OCI-LY1 (cell line): ENCODE measurements at regions not wholly inside any gene's neighbourhood (a gene's known extent, or its start where the extent isn't known, plus 50 kb on each side); places are given as distances from the start of the nearest gene placed in this dataset.

ENCODE experiments used
- H2AFZ ChIP-seq: fragments of 200-600 bp; sonication (generic), shearing (Covaris generic); 2 replicates; pipeline ENCODE4 v1.6.0; 2014; ENCODE audit warnings: antibody characterized with exemption, mild to moderate bottlenecking, low read length
- H3F3A ChIP-seq: fragments of 200-600 bp; sonication (generic), shearing (Covaris generic); 2 replicates; pipeline ENCODE4 v1.6.0; 2014; ENCODE audit warnings: mild to moderate bottlenecking, antibody characterized with exemption, low read length, moderate library complexity; ENCODE audit not compliant: insufficient read depth
- H3K27ac ChIP-seq: fragments of 200-600 bp; sonication (generic); 2 replicates; pipeline ENCODE4 v1.5.1; 2014; ENCODE audit warnings: low read length, mixed run types, mild to moderate bottlenecking, low read depth; ENCODE audit not compliant: poor library complexity, severe bottlenecking
- H3K27me3 ChIP-seq: fragments of 200-600 bp; sonication (generic); 2 replicates; pipeline ENCODE4 v1.6.0; 2014; ENCODE audit warnings: antibody characterized with exemption, mild to moderate bottlenecking, low read length, moderate library complexity; ENCODE audit not compliant: insufficient read depth
- H3K36me3 ChIP-seq: fragments of 200-600 bp; sonication (generic); 2 replicates; pipeline ENCODE4 v1.6.1; 2014; ENCODE audit warnings: mild to moderate bottlenecking, antibody characterized with exemption, low read length, moderate library complexity, mixed read lengths; ENCODE audit not compliant: insufficient read depth
- H3K4me1 ChIP-seq: fragments of 200-600 bp; sonication (generic); 2 replicates; pipeline ENCODE4 v1.5.1; 2014; ENCODE audit warnings: mild to moderate bottlenecking, low read length, moderate library complexity; ENCODE audit not compliant: insufficient read depth, severe bottlenecking
- H3K4me2 ChIP-seq: fragments of 200-600 bp; sonication (generic), shearing (Covaris generic); 2 replicates; pipeline ENCODE4 v1.6.1; 2014; ENCODE audit warnings: low read length
- H3K4me3 ChIP-seq: fragments of 200-600 bp; sonication (generic); 2 replicates; pipeline ENCODE4 v1.5.1; 2014; ENCODE audit warnings: low read length, low read depth, mild to moderate bottlenecking, mixed read lengths; ENCODE audit not compliant: poor library complexity, severe bottlenecking
- H3K79me2 ChIP-seq: fragments of 200-600 bp; shearing (Covaris generic); 2 replicates; pipeline ENCODE4 v1.6.1; 2016; ENCODE audit warnings: mixed run types, low read length, mixed read lengths; ENCODE audit not compliant: insufficient read depth
- H3K9ac ChIP-seq: fragments of 200-600 bp; sonication (generic), shearing (Covaris generic); 2 replicates; pipeline ENCODE4 v1.6.1; 2014; ENCODE audit warnings: mild to moderate bottlenecking, low read length, mixed read lengths
- H3K9me2 ChIP-seq: fragments of 200-600 bp; sonication (generic), shearing (Covaris generic); 2 replicates; pipeline ENCODE4 v1.6.1; 2014; ENCODE audit warnings: low read depth, mild to moderate bottlenecking, low read length, mixed read lengths
- H3K9me3 ChIP-seq: fragments of 200-600 bp; shearing (Covaris generic); 2 replicates; pipeline ENCODE4 v1.6.1; 2014; ENCODE audit warnings: low read length, mixed read lengths
- H4K20me1 ChIP-seq: fragments of 200-600 bp; sonication (generic), shearing (Covaris generic); 2 replicates; pipeline ENCODE4 v1.6.0; 2016; ENCODE audit warnings: mild to moderate bottlenecking, low read length; ENCODE audit not compliant: insufficient read depth
- EZH2 ChIP-seq: fragments of 200-600 bp; sonication (generic), shearing (Covaris generic); IDR thresholded peaks from 2 replicates; pipeline ENCODE4 v1.8.0; 2017; ENCODE audit warnings: borderline replicate concordance, mixed run types, mild to moderate bottlenecking, antibody characterized with exemption, low read length, moderate library complexity, mixed read lengths
- TF ChIP-seq, protein P1 (sequence below): fragments of 200-600 bp; sonication (generic), shearing (Covaris generic); IDR thresholded peaks from 2 replicates; pipeline ENCODE4 v1.5.1; 2017; ENCODE audit warnings: mild to moderate bottlenecking, antibody characterized with exemption, low read length, moderate library complexity, mixed read lengths

GRCh38 chr1:230501242-230501641, 75.1 kb upstream of the PGBD5 start:
- no peak overlapping the region for H3K4me2 ChIP-seq

GRCh38 chr1:230500063-230500462, 73.9 kb upstream of the PGBD5 start:
- no peak for TF ChIP-seq EZH2
- TF ChIP-seq, protein P1, sequence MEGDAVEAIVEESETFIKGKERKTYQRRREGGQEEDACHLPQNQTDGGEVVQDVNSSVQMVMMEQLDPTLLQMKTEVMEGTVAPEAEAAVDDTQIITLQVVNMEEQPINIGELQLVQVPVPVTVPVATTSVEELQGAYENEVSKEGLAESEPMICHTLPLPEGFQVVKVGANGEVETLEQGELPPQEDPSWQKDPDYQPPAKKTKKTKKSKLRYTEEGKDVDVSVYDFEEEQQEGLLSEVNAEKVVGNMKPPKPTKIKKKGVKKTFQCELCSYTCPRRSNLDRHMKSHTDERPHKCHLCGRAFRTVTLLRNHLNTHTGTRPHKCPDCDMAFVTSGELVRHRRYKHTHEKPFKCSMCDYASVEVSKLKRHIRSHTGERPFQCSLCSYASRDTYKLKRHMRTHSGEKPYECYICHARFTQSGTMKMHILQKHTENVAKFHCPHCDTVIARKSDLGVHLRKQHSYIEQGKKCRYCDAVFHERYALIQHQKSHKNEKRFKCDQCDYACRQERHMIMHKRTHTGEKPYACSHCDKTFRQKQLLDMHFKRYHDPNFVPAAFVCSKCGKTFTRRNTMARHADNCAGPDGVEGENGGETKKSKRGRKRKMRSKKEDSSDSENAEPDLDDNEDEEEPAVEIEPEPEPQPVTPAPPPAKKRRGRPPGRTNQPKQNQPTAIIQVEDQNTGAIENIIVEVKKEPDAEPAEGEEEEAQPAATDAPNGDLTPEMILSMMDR = no peak
- Histone ChIP-seq H3K36me3 (no peaks in the 10 kb centered on the region), H2AFZ (no peak overlapping the region), H3K27ac (no peak overlapping the region), H3K4me3 (no peak overlapping the region), H3K4me2 (no peak overlapping the region), H3K27me3 (no peaks in the 10 kb centered on the region; the same call in 1 of the 2 replicates), H3K4me1 (no peaks in the 10 kb centered on the region), H3K9me3 (no peaks in the 10 kb centered on the region), H3K9me2 (no peaks in the 10 kb centered on the region), H4K20me1 (no peaks in the 10 kb centered on the region), H3F3A (no peaks in the 10 kb centered on the region), H3K9ac (no peak overlapping the region), H3K79me2 (no peaks in the 10 kb centered on the region)

More at GRCh38 chr1:230501242-230501641, 75.1 kb upstream of the PGBD5 start:
- H3K4me3 ChIP-seq = no peak overlapping the region
- H3K9ac ChIP-seq = no peak overlapping the region
- no peak overlapping the region for H2AFZ ChIP-seq
- no peaks in the 10 kb centered on the region; the same call in 1 of the 2 replicates for H3K27me3 ChIP-seq
- no peaks in the 10 kb centered on the region for H3K4me1 ChIP-seq
- TF ChIP-seq, protein P1 = no peak
- no peak for TF ChIP-seq EZH2
- H3K9me2 ChIP-seq = no peaks in the 10 kb centered on the region
- H3K27ac ChIP-seq = no peak overlapping the region
- H4K20me1 ChIP-seq = no peaks in the 10 kb centered on the region
- no peaks in the 10 kb centered on the region for H3K9me3 ChIP-seq
- H3K36me3 ChIP-seq = no peaks in the 10 kb centered on the region
- H3F3A ChIP-seq = no peaks in the 10 kb centered on the region
- H3K79me2 ChIP-seq = no peaks in the 10 kb centered on the region

- Histone ChIP-seq H3K9ac (no peak overlapping the region), H3K4me3 (no peak overlapping the region), H3K9me3 (no peaks in the 10 kb centered on the region), H3K36me3 (no peaks in the 10 kb centered on the region), H3K4me2 (no peak overlapping the region), H4K20me1 (no peaks in the 10 kb centered on the region), H3K9me2 (no peaks in the 10 kb centered on the region), H3K79me2 (no peaks in the 10 kb centered on the region), H3K4me1 (no peaks in the 10 kb centered on the region), H3K27ac (no peak overlapping the region), H2AFZ (no peak overlapping the region), H3K27me3 (no peaks in the 10 kb centered on the region; the same call in 1 of the 2 replicates), H3F3A (no peaks in the 10 kb centered on the region)
- TF ChIP-seq EZH2 = no peak
- TF ChIP-seq, protein P1 = no peak
Measured at GRCh38 chr1:230499496-230499895, 73.4 kb upstream of the PGBD5 start.
